GM12878 (cell line): ENCODE measurements at regions not wholly inside any gene's neighbourhood (a gene's known extent, or its start where the extent isn't known, plus 50 kb on each side); places are given as distances from the start of the nearest gene placed in this dataset.

ENCODE experiments used
- ATAC-seq: fragments of 200-7000 bp; cut with Tn5 transposase; 3 replicates; pipeline ENCODE4 v1.9.1; 2020; ENCODE audit warnings: mild to moderate bottlenecking, moderate library complexity
- BruUV-seq: library from RNA; stranded (reverse); fragments of 400-500 nt; replicated peaks from 2 replicates; lab custom pipeline; 2021; lab: Mats Ljungman, UMichigan
- CTCF ChIA-PET: fragments of 300-600 bp; sonication (Branson Sonifier 250); formaldehyde crosslinking; extraction: SDS; loops from one replicate; lab custom pipeline; 2021; ENCODE audit warnings: inconsistent platforms; lab: Yijun Ruan, JAX
- POLR2A ChIA-PET: fragments of 350-600 bp; formaldehyde crosslinking; extraction: SDS; loops from one replicate; lab custom pipeline; 2021; ENCODE audit warnings: inconsistent platforms; lab: Charles Lee
- RAD21 ChIA-PET: fragments of 300-600 bp; sonication (Branson Sonifier 250); formaldehyde crosslinking; loops from one replicate; lab custom pipeline; 2023; ENCODE audit warnings: antibody characterized with exemption; ENCODE audit not compliant: unreplicated experiment; lab: Charles Lee
- SMC1A ChIA-PET: fragments of 300-600 bp; sonication (Branson Sonifier 250); formaldehyde crosslinking; loops from one replicate; lab custom pipeline; 2023; ENCODE audit not compliant: unreplicated experiment, uncharacterized antibody; lab: Charles Lee
- DNase-seq: peaks from one replicate; pipeline ENCODE4 v3.0.0-alpha.2; 2011; ENCODE audit warnings: low read depth, low spot score
- FAIRE-seq: peaks from 3 replicates; lab custom pipeline; 2011; peaks lifted over from hg19 to GRCh38; lab: Jason Lieb, UNC
- H2AFZ ChIP-seq: 2 replicates; pipeline ENCODE4 v1.6.0; 2011; ENCODE audit warnings: low read depth, low read length, control low read depth; ENCODE audit not compliant: control insufficient read depth
- H3K27ac ChIP-seq: 2 replicates; pipeline ENCODE4 v1.5.1; 2011; ENCODE audit warnings: control low read depth; ENCODE audit not compliant: control insufficient read depth, insufficient read depth
- H3K27me3 ChIP-seq, 2 experiments: replicated peaks in 1 of 2; 2 replicates each; pipeline versions ENCODE4 v1.6.0 to v1.6.1; 2011; ENCODE audit warnings: low read length in 1 of 2; ENCODE audit not compliant: control insufficient read depth in 2 of 2, insufficient read depth in 2 of 2
- H3K36me3 ChIP-seq, 2 experiments: 2 replicates each; pipeline ENCODE4 v1.5.1; 2011; ENCODE audit warnings: low read length in 1 of 2; ENCODE audit not compliant: control insufficient read depth in 2 of 2, insufficient read depth in 2 of 2
- H3K4me1 ChIP-seq: 2 replicates; pipeline ENCODE4 v1.6.1; 2011; ENCODE audit warnings: mild to moderate bottlenecking, low read length, moderate library complexity, mixed read lengths; ENCODE audit not compliant: control insufficient read depth, insufficient read depth
- H3K4me2 ChIP-seq: 2 replicates; pipeline ENCODE4 v1.6.0; 2011; ENCODE audit warnings: control low read depth; ENCODE audit not compliant: control insufficient read depth, insufficient read depth
- H3K4me3 ChIP-seq: fragments of 200-600 bp; sonication (generic); 2 replicates; pipeline ENCODE4 v1.5.1; 2016
- H3K79me2 ChIP-seq: 2 replicates; pipeline ENCODE4 v1.6.0; 2011; ENCODE audit warnings: low read length; ENCODE audit not compliant: control insufficient read depth, insufficient read depth
- H3K9ac ChIP-seq: 2 replicates; pipeline ENCODE4 v1.8.0; 2011; ENCODE audit warnings: low read length, control low read depth, mixed read lengths; ENCODE audit not compliant: control insufficient read depth, insufficient read depth
- H3K9me3 ChIP-seq: replicated peaks from 3 replicates; pipeline ENCODE4 v1.5.1; 2011; ENCODE audit warnings: mild to moderate bottlenecking, low read length; ENCODE audit not compliant: control insufficient read depth, insufficient read depth
- H4K20me1 ChIP-seq: 2 replicates; pipeline ENCODE4 v1.6.0; 2011; ENCODE audit not compliant: control insufficient read depth, insufficient read depth
- BACH1 ChIP-seq: fragments of 450-650 bp; IDR thresholded peaks from 2 replicates; pipeline ENCODE4 v1.6.1; 2017; ENCODE audit warnings: mild to moderate bottlenecking, borderline replicate concordance
- CBX3 ChIP-seq: fragments of 200-600 bp; sonication (generic); IDR thresholded peaks from 2 replicates; pipeline ENCODE4 v1.6.1; 2016; ENCODE audit warnings: low read depth, borderline replicate concordance
- IRF4 ChIP-seq: IDR thresholded peaks from 2 replicates; pipeline ENCODE4 v1.6.1; 2011; ENCODE audit warnings: low read depth, low read length
- MYB ChIP-seq: fragments of 150-350 bp; IDR thresholded peaks from 2 replicates; pipeline ENCODE4 v1.6.1; 2014; ENCODE audit warnings: mild to moderate bottlenecking, low read depth, low read length, borderline replicate concordance
- POLR2AphosphoS5 ChIP-seq: IDR thresholded peaks from 2 replicates; pipeline ENCODE4 v1.6.1; 2011; ENCODE audit warnings: mild to moderate bottlenecking, low read length, inconsistent platforms
- RBBP5 ChIP-seq: fragments of 200-600 bp; sonication (generic); conservative IDR thresholded peaks from 2 replicates; pipeline ENCODE4 v1.6.1; 2016
- RFX5 ChIP-seq: IDR thresholded peaks from 2 replicates; pipeline ENCODE4 v1.6.1; 2011; ENCODE audit warnings: low read depth, low read length, improper control_type of control experiment
- SIX5 ChIP-seq: IDR thresholded peaks from 2 replicates; pipeline ENCODE4 v1.6.1; 2011; ENCODE audit warnings: mild to moderate bottlenecking, low read depth, low read length, moderate library complexity; ENCODE audit not compliant: severe bottlenecking
- SUPT20H ChIP-seq: IDR thresholded peaks from 2 replicates; pipeline ENCODE4 v1.6.1; 2011; ENCODE audit warnings: low read depth, mild to moderate bottlenecking, low read length, moderate library complexity, borderline replicate concordance; ENCODE audit not compliant: control insufficient read depth
- YY1 ChIP-seq: IDR thresholded peaks from 2 replicates; pipeline ENCODE4 v1.6.1; 2011; ENCODE audit warnings: low read depth, mild to moderate bottlenecking, low read length
- ZNF217 ChIP-seq: fragments of 450-650 bp; IDR thresholded peaks from 2 replicates; pipeline ENCODE4 v1.6.1; 2017; ENCODE audit warnings: antibody characterized with exemption, mild to moderate bottlenecking
- ZNF274 ChIP-seq: IDR thresholded peaks from one replicate; pipeline ENCODE4 v1.8.0; 2011; ENCODE audit not compliant: insufficient read length, insufficient read depth
- in situ Hi-C: fragments of 300-500 bp; cut with MboI; formaldehyde crosslinking; loops from 9 replicates; pipeline ENCODE4 v1.14.3; 2018; ENCODE audit warnings: mixed read lengths
- intact Hi-C: fragments of 100-400 bp; cut with micrococcal nuclease; formaldehyde crosslinking; loops from one replicate; pipeline ENCODE4 v1.14.2; 2022; ENCODE audit not compliant: unreplicated experiment
- TF ChIP-seq, protein P1 (sequence below): fragments of 450-650 bp; IDR thresholded peaks from 2 replicates; pipeline ENCODE4 v1.6.1; 2016; ENCODE audit warnings: mild to moderate bottlenecking
- TF ChIP-seq, protein P2 (sequence below): IDR thresholded peaks from 2 replicates; pipeline ENCODE4 v1.6.1; 2012; ENCODE audit warnings: improper control_type of control experiment, low read depth, low read length; ENCODE audit not compliant: insufficient replicate concordance

DNA sequence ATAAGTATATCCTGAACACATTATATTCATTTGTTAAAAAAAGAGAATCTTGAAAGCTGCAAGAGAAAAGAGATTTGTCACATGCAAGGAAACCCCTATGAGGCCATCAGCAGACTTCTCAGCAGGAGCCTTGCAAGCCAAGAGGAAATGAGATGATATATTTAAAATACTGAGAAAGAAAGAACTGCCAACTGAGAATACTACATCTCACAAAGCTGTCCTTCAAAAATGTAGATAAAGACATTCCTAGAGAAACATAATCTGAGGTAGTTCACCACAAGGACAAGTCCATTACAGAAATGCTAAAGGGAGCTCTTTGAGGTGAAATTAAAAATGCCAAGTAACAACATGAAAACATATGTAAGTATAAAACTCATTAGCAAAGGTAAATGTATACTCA lies 224.4 kb upstream of the MBL2 start:
- DNase-seq, result no peak
- ChIA-PET SMC1A (interaction anchor here (0.8 to 1.2 kb wide), 5 partner anchors 28 to 174 kb away, joined by 3 to 4 read pairs (median 3); no protein-coding TSS in a partner anchor), POLR2A (interaction anchor here (0.6 kb wide), 1 partner anchor 84 kb away, joined by 5 read pairs; no protein-coding TSS in a partner anchor), CTCF (interaction anchor here (0.7 kb wide), 2 partner anchors 39 to 179 kb away, joined by 3 read pairs; no protein-coding TSS in a partner anchor), RAD21 (interaction anchor here (0.7 kb wide), 1 partner anchor 56 kb away, joined by 3 read pairs; no protein-coding TSS in a partner anchor)
- Histone ChIP-seq H3K4me2 (no peak overlapping the region), H4K20me1 (no peaks in the 10 kb centered on the region), H3K79me2 (no peaks in the 10 kb centered on the region), H3K36me3 (no peaks in the 10 kb centered on the region), H2AFZ (no peak overlapping the region), H3K9me3 (no peaks in the 10 kb centered on the region; the same call in 2 of the 3 replicates), H3K9ac (no peak overlapping the region), H3K27me3 (no peaks in the 10 kb centered on the region), H3K4me3 (no peak overlapping the region), H3K4me1 (no peaks in the 10 kb centered on the region), H3K27ac (no peak overlapping the region)
- intact Hi-C loops, result no loop called here
- no TSS peak for BruUV-seq
- no peak for FAIRE-seq
- TF ChIP-seq RBBP5 (no peak), MYB (no peak), ZNF217 (no peak), IRF4 (no peak), POLR2AphosphoS5 (no peak), YY1 (no peak), BACH1 (no peak), RFX5 (no peak), CBX3 (no peak), ZNF274 (no peak), SUPT20H (no peak), SIX5 (no peak)
- TF ChIP-seq, protein P1, sequence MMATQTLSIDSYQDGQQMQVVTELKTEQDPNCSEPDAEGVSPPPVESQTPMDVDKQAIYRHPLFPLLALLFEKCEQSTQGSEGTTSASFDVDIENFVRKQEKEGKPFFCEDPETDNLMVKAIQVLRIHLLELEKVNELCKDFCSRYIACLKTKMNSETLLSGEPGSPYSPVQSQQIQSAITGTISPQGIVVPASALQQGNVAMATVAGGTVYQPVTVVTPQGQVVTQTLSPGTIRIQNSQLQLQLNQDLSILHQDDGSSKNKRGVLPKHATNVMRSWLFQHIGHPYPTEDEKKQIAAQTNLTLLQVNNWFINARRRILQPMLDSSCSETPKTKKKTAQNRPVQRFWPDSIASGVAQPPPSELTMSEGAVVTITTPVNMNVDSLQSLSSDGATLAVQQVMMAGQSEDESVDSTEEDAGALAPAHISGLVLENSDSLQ, result no peak
- TF ChIP-seq, protein P2, sequence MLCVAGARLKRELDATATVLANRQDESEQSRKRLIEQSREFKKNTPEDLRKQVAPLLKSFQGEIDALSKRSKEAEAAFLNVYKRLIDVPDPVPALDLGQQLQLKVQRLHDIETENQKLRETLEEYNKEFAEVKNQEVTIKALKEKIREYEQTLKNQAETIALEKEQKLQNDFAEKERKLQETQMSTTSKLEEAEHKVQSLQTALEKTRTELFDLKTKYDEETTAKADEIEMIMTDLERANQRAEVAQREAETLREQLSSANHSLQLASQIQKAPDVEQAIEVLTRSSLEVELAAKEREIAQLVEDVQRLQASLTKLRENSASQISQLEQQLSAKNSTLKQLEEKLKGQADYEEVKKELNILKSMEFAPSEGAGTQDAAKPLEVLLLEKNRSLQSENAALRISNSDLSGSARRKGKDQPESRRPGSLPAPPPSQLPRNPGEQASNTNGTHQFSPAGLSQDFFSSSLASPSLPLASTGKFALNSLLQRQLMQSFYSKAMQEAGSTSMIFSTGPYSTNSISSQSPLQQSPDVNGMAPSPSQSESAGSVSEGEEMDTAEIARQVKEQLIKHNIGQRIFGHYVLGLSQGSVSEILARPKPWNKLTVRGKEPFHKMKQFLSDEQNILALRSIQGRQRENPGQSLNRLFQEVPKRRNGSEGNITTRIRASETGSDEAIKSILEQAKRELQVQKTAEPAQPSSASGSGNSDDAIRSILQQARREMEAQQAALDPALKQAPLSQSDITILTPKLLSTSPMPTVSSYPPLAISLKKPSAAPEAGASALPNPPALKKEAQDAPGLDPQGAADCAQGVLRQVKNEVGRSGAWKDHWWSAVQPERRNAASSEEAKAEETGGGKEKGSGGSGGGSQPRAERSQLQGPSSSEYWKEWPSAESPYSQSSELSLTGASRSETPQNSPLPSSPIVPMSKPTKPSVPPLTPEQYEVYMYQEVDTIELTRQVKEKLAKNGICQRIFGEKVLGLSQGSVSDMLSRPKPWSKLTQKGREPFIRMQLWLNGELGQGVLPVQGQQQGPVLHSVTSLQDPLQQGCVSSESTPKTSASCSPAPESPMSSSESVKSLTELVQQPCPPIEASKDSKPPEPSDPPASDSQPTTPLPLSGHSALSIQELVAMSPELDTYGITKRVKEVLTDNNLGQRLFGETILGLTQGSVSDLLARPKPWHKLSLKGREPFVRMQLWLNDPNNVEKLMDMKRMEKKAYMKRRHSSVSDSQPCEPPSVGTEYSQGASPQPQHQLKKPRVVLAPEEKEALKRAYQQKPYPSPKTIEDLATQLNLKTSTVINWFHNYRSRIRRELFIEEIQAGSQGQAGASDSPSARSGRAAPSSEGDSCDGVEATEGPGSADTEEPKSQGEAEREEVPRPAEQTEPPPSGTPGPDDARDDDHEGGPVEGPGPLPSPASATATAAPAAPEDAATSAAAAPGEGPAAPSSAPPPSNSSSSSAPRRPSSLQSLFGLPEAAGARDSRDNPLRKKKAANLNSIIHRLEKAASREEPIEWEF, result no peak
- no peak for ATAC-seq
- in situ Hi-C loops, result no loop called here
